GM13977 (cell line): ENCODE measurements at regions not wholly inside any gene's neighbourhood (a gene's known extent, or its start where the extent isn't known, plus 50 kb on each side); places are given as distances from the start of the nearest gene placed in this dataset.
"Not testable (repeated sequence)": the region's sequence is repeated elsewhere in the genome, so short reads cannot be mapped to it uniquely, and the experiment has no call there.

Experiments used
- DNase-seq: peaks from one replicate; pipeline ENCODE4 v3.0.0; 2012; ENCODE audit warnings: low spot score
- CTCF ChIP-seq: IDR thresholded peaks from 2 replicates; pipeline ENCODE4 v1.5.1; 2012; ENCODE audit warnings: mild to moderate bottlenecking, control low read depth; ENCODE audit not compliant: insufficient read depth; ENCODE audit errors: extremely low read depth, missing control alignments
- in situ Hi-C: fragments of 300-500 bp; cut with MboI; formaldehyde crosslinking; loops from one replicate; pipeline ENCODE4 v1.12.0; 2022; ENCODE audit warnings: low sequenced_read_pairs, low pct_unique_long_range_greater_than_20kb, mixed read lengths, inconsistent platforms; ENCODE audit not compliant: unreplicated experiment

- DNase-seq = no peak
- in situ Hi-C loops = no loop called here
- TF ChIP-seq CTCF = no peak
These were observed 172.7 kb upstream of the NOX3 start for GRCh38 chr6:155628306-155628705.

- DNase-seq, in situ Hi-C loops: not testable (repeated sequence)
These were observed 172.1 kb upstream of the NOX3 start for GRCh38 chr6:155627722-155628212.

GRCh38 chr6:155623450-155624178, 168.0 kb upstream of the NOX3 start:
- in situ Hi-C loops = no loop called here
- no peak for TF ChIP-seq CTCF
- DNase-seq = no peak

GRCh38 chr6:155614606-155615005, 159.0 kb upstream of the NOX3 start:
- TF ChIP-seq CTCF = no peak
- no peak for DNase-seq
- in situ Hi-C loops = no loop called here

GRCh38 chr6:155611742-155612141, 156.1 kb upstream of the NOX3 start:
- in situ Hi-C loops = no loop called here
- no peak for TF ChIP-seq CTCF
- no peak for DNase-seq

GRCh38 chr6:155604991-155605390, 149.4 kb upstream of the NOX3 start:
- in situ Hi-C loops = no loop called here
- no peak for DNase-seq
- no peak for TF ChIP-seq CTCF

- TF ChIP-seq CTCF = no peak
- DNase-seq = no peak
- in situ Hi-C loops = no loop called here
These were observed 143.9 kb upstream of the NOX3 start for GRCh38 chr6:155599561-155599960.
